Endothelial cell of umbilical vein (primary cell): ENCODE measurements at regions not wholly inside any gene's neighbourhood (a gene's known extent, or its start where the extent isn't known, plus 50 kb on each side); places are given as distances from the start of the nearest gene placed in this dataset.

Source experiments
- BruUV-seq: library from RNA; stranded (reverse); fragments of 400-500 nt; replicated peaks from 2 replicates; lab custom pipeline; 2021; lab: Mats Ljungman, UMichigan
- CTCF ChIA-PET: fragments of 300-600, 350-600 bp; sonication (Branson Sonifier 250); formaldehyde crosslinking; loops from one replicate; lab custom pipeline; 2021; ENCODE audit warnings: antibody characterized with exemption, inconsistent platforms; lab: Charles Lee
- POLR2A ChIA-PET: fragments of 300-600, 350-600 bp; sonication (Branson Sonifier 250); formaldehyde crosslinking; loops from one replicate; lab custom pipeline; 2021; ENCODE audit warnings: antibody characterized with exemption, inconsistent platforms; lab: Charles Lee
- DNase-seq: peaks from one replicate; pipeline ENCODE4 v3.0.0-alpha.2; 2011; ENCODE audit warnings: low read depth, low spot score
- FAIRE-seq: peaks from 2 replicates; lab custom pipeline; 2011; peaks lifted over from hg19 to GRCh38; lab: Jason Lieb, UNC
- H2AFZ ChIP-seq: 2 replicates; pipeline ENCODE4 v1.6.0; 2012; ENCODE audit warnings: low read depth, low read length, control low read depth, inconsistent platforms
- H3K27ac ChIP-seq: 2 replicates; pipeline ENCODE4 v1.5.1; 2011; ENCODE audit warnings: low read depth, mild to moderate bottlenecking, control low read depth, low read length, moderate library complexity; ENCODE audit not compliant: insufficient read depth
- H3K27me3 ChIP-seq, 2 experiments: 2 replicates each; pipeline versions ENCODE4 v1.6.0 to v1.6.1; 2011; ENCODE audit warnings: low read length in 2 of 2, mixed read lengths in 1 of 2; ENCODE audit not compliant: control insufficient read depth in 2 of 2, insufficient read depth in 2 of 2
- H3K36me3 ChIP-seq, 2 experiments: 2 replicates in 1 of 2; 3 replicates in 1 of 2; pipeline ENCODE4 v1.5.1; 2011; ENCODE audit warnings: low read length in 2 of 2, mild to moderate bottlenecking in 1 of 2, moderate library complexity in 1 of 2; ENCODE audit not compliant: control insufficient read depth in 2 of 2, insufficient read depth in 2 of 2; ENCODE audit errors: extremely low read depth in 1 of 2
- H3K4me1 ChIP-seq: 3 replicates; pipeline ENCODE4 v1.5.1; 2011; ENCODE audit warnings: mild to moderate bottlenecking, low read length; ENCODE audit not compliant: control insufficient read depth, insufficient read depth; ENCODE audit errors: extremely low read depth
- H3K4me2 ChIP-seq: 2 replicates; pipeline ENCODE4 v1.6.1; 2011; ENCODE audit warnings: low read length, control low read depth, mixed read lengths; ENCODE audit not compliant: insufficient read depth
- H3K4me3 ChIP-seq, 3 experiments: fragments of 200-600 bp in 1 of 3; sonication (generic), shearing (Covaris generic) in 1 of 3; replicated peaks in 1 of 3; 2 replicates each; pipeline ENCODE4 v1.5.1; 2011 to 2016; ENCODE audit warnings: control low read depth in 3 of 3, low read length in 3 of 3, mild to moderate bottlenecking in 2 of 3, inconsistent platforms in 1 of 3, low read depth in 1 of 3, moderate library complexity in 1 of 3; ENCODE audit not compliant: insufficient read depth in 1 of 3
- H3K79me2 ChIP-seq: 2 replicates; pipeline ENCODE4 v1.6.0; 2012; ENCODE audit warnings: low read length, inconsistent platforms; ENCODE audit not compliant: control insufficient read depth, insufficient read depth
- H3K9ac ChIP-seq: replicated peaks from 2 replicates; pipeline ENCODE3; 2011; ENCODE audit warnings: low read length, control low read depth; ENCODE audit not compliant: insufficient read depth; ENCODE audit errors: extremely low read depth
- H3K9me1 ChIP-seq: replicated peaks from 3 replicates; pipeline ENCODE4 v1.6.0; 2011; ENCODE audit warnings: mild to moderate bottlenecking, low read length; ENCODE audit not compliant: control insufficient read depth, insufficient read depth; ENCODE audit errors: extremely low read depth
- H3K9me3 ChIP-seq: replicated peaks from 2 replicates; pipeline ENCODE4 v1.5.1; 2012; ENCODE audit warnings: low read length, inconsistent platforms; ENCODE audit not compliant: control insufficient read depth, insufficient read depth
- H4K20me1 ChIP-seq: replicated peaks from 2 replicates; pipeline ENCODE3; 2011; ENCODE audit warnings: mild to moderate bottlenecking, low read length; ENCODE audit not compliant: control insufficient read depth, insufficient read depth; ENCODE audit errors: extremely low read depth
- EZH2 ChIP-seq: IDR thresholded peaks from 2 replicates; pipeline ENCODE4 v1.6.1; 2012; ENCODE audit warnings: borderline replicate concordance, low read depth, mild to moderate bottlenecking, moderate library complexity, low read length, inconsistent platforms; ENCODE audit not compliant: severe bottlenecking
- FOS ChIP-seq: IDR thresholded peaks from 2 replicates; pipeline ENCODE4 v1.6.1; 2011; ENCODE audit warnings: mild to moderate bottlenecking, low read length, moderate library complexity, borderline replicate concordance; ENCODE audit not compliant: insufficient read depth
- GATA2 ChIP-seq: IDR thresholded peaks from 2 replicates; pipeline ENCODE4 v1.7.0; 2011; ENCODE audit warnings: low read depth, mild to moderate bottlenecking, moderate library complexity, mixed read lengths, low read length; ENCODE audit not compliant: insufficient read length, insufficient read depth
- JUN ChIP-seq: IDR thresholded peaks from 2 replicates; pipeline ENCODE4 v1.6.1; 2011; ENCODE audit warnings: borderline replicate concordance, low read depth; ENCODE audit not compliant: insufficient read length, insufficient read depth
- MAX ChIP-seq: IDR thresholded peaks from 2 replicates; pipeline ENCODE4 v1.6.1; 2011; ENCODE audit not compliant: insufficient read depth, insufficient read length
- MYC ChIP-seq: IDR thresholded peaks from one replicate; pipeline ENCODE4 v1.6.1; 2011; ENCODE audit warnings: mild to moderate bottlenecking, low read depth, low read length
- POLR2A ChIP-seq: IDR thresholded peaks from 2 replicates; pipeline ENCODE4 v1.6.1; 2012; ENCODE audit warnings: low read depth, mild to moderate bottlenecking, control low read depth, low read length
- POLR2AphosphoS5 ChIP-seq: IDR thresholded peaks from 2 replicates; pipeline ENCODE4 v1.6.1; 2012; ENCODE audit warnings: low read depth, mild to moderate bottlenecking, control low read depth, low read length, moderate library complexity; ENCODE audit not compliant: insufficient read depth
- dilution Hi-C: fragments of 300-500 bp; cut with MboI; formaldehyde crosslinking; loops from one replicate; pipeline ENCODE4 v1.15.0; 2019; ENCODE audit warnings: low sequenced_read_pairs; ENCODE audit not compliant: extremely low pct_ligation_motif_present
- intact Hi-C: fragments of 100-400 bp; cut with micrococcal nuclease; formaldehyde crosslinking; loops from one replicate; pipeline ENCODE4 v1.10.0; 2022
- TF ChIP-seq, protein P1 (sequence below), 2 donors: IDR thresholded peaks; 1 replicate in 1 of 2; 2 replicates in 1 of 2; pipeline ENCODE4 v1.5.1; 2011; ENCODE audit warnings: low read length in 2 of 2, mild to moderate bottlenecking in 2 of 2, moderate library complexity in 2 of 2, control low read depth in 1 of 2, inconsistent platforms in 1 of 2, low read depth in 1 of 2; ENCODE audit not compliant: insufficient read depth in 1 of 2; ENCODE audit errors: extremely low read depth in 1 of 2

DNA sequence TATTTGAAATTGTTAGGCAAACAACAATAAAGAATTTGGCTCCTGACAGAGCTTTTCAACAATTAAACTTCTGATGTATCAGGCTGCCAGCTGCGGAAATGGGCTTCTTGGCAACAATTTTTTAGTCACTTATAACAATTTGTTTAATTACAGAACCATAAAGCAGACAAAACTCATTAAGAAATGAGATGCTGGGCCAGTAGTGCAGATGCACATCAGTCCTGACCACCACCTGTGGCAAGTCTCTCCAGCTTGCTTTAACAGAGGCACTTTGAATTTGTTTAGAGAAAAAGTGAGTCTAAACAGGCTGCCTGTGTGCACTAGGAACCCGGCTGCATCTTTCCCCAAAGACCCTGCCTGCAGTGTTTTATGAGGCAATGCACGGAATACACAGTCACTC, 1124.4 kb downstream of the NXPH1 start:
- no peaks in the 10 kb centered on the region for H3K27me3 ChIP-seq
- DNase-seq (no peak), FAIRE-seq (no peak)
- H3K79me2 ChIP-seq = no peaks in the 10 kb centered on the region
- ChIA-PET CTCF (no interaction called here), POLR2A (no interaction called here)
- no peaks in the 10 kb centered on the region for H4K20me1 ChIP-seq
- no peaks in the 10 kb centered on the region for H3K9me3 ChIP-seq
- no peak overlapping the region for H3K27ac ChIP-seq
- no peak overlapping the region for H2AFZ ChIP-seq
- no peak overlapping the region for H3K4me3 ChIP-seq
- no peaks in the 10 kb centered on the region for H3K4me1 ChIP-seq
- dilution Hi-C loops (no loop called here), intact Hi-C loops (no loop called here)
- H3K4me2 ChIP-seq = no peak overlapping the region
- no peaks in the 10 kb centered on the region for H3K9me1 ChIP-seq
- TF ChIP-seq JUN = no peak
- TF ChIP-seq, protein P1, sequence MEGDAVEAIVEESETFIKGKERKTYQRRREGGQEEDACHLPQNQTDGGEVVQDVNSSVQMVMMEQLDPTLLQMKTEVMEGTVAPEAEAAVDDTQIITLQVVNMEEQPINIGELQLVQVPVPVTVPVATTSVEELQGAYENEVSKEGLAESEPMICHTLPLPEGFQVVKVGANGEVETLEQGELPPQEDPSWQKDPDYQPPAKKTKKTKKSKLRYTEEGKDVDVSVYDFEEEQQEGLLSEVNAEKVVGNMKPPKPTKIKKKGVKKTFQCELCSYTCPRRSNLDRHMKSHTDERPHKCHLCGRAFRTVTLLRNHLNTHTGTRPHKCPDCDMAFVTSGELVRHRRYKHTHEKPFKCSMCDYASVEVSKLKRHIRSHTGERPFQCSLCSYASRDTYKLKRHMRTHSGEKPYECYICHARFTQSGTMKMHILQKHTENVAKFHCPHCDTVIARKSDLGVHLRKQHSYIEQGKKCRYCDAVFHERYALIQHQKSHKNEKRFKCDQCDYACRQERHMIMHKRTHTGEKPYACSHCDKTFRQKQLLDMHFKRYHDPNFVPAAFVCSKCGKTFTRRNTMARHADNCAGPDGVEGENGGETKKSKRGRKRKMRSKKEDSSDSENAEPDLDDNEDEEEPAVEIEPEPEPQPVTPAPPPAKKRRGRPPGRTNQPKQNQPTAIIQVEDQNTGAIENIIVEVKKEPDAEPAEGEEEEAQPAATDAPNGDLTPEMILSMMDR (IDR thresholded peaks at IDR 0.05; ENCODE audit: extremely low read depth in 1 of 2, insufficient read depth in 1 of 2, low read depth in 1 of 2, low read length in 2 of 2) = no peak
- no peak for TF ChIP-seq MYC
- no peak for TF ChIP-seq POLR2A
- TF ChIP-seq MAX = no peak
- TF ChIP-seq GATA2 = no peak
- TF ChIP-seq POLR2AphosphoS5 = no peak
- no peak for TF ChIP-seq FOS
- TF ChIP-seq EZH2 = no peak
- BruUV-seq = no TSS peak
- H3K9ac ChIP-seq = no peak overlapping the region
- no peaks in the 10 kb centered on the region for H3K36me3 ChIP-seq
